ENCODE measurements at regions not wholly inside any gene's neighbourhood (a gene's known extent, or its start where the extent isn't known, plus 50 kb on each side); places are given as distances from the start of the nearest gene placed in this dataset.
"Not testable (repeated sequence)": the region's sequence is repeated elsewhere in the genome, so short reads cannot be mapped to it uniquely, and the experiment has no call there.

- no peak for DNase-seq
Observed at GRCh38 chr18:52063923-52064322, 276.1 kb upstream of the DCC start.

GRCh38 chr18:52069201-52069600 lies 270.8 kb upstream of the DCC start:
- no peak for DNase-seq

- DNase-seq, result peak; percentile 46
Observed at GRCh38 chr18:52070291-52070756, 269.7 kb upstream of the DCC start.

- no peak for DNase-seq
Observed at GRCh38 chr18:52077251-52077983, 262.6 kb upstream of the DCC start.

- DNase-seq, result no peak
Observed at GRCh38 chr18:52082246-52082645, 257.8 kb upstream of the DCC start.

GRCh38 chr18:52087140-52087539 lies 252.9 kb upstream of the DCC start:
- no peak for DNase-seq

GRCh38 chr18:52090005-52090404 lies 250.0 kb upstream of the DCC start:
- no peak for DNase-seq

GRCh38 chr18:52093171-52093570 lies 246.8 kb upstream of the DCC start:
- DNase-seq, result no peak

- DNase-seq, result no peak
Observed at GRCh38 chr18:52118684-52119083, 221.3 kb upstream of the DCC start.

- DNase-seq, result no peak
Observed at GRCh38 chr18:52130624-52131301, 209.2 kb upstream of the DCC start.

- no peak for DNase-seq
Observed at GRCh38 chr18:52131845-52132244, 208.2 kb upstream of the DCC start.

GRCh38 chr18:52136532-52136931 lies 203.5 kb upstream of the DCC start:
- no peak for DNase-seq

- no peak for DNase-seq
Observed at GRCh38 chr18:52140986-52141385, 199.0 kb upstream of the DCC start.

- no peak for DNase-seq
Observed at GRCh38 chr18:52150050-52150449, 189.9 kb upstream of the DCC start.

GRCh38 chr18:52152036-52152435 lies 188.0 kb upstream of the DCC start:
- DNase-seq, result no peak

GRCh38 chr18:52156166-52156565 lies 183.8 kb upstream of the DCC start:
- no peak for DNase-seq

GRCh38 chr18:52160636-52161035 lies 179.4 kb upstream of the DCC start:
- no peak for DNase-seq

- no peak for DNase-seq
Observed at GRCh38 chr18:52163478-52163877, 176.5 kb upstream of the DCC start.

GRCh38 chr18:52168131-52168530 lies 171.9 kb upstream of the DCC start:
- DNase-seq, result not testable (repeated sequence)

- DNase-seq, result no peak
Observed at GRCh38 chr18:52174220-52174619, 165.8 kb upstream of the DCC start.

GRCh38 chr18:52175406-52175805 lies 164.6 kb upstream of the DCC start:
- no peak for DNase-seq

- DNase-seq, result no peak
Observed at GRCh38 chr18:52183107-52183506, 156.9 kb upstream of the DCC start.

GRCh38 chr18:52190195-52190594 lies 149.8 kb upstream of the DCC start:
- DNase-seq, result no peak

- no peak for DNase-seq
Observed at GRCh38 chr18:52190631-52191030, 149.4 kb upstream of the DCC start.

Measured in renal pelvis (tissue), 1 donor.